SW480 (cell line): ENCODE measurements at regions not wholly inside any gene's neighbourhood (a gene's known extent, or its start where the extent isn't known, plus 50 kb on each side); places are given as distances from the start of the nearest gene placed in this dataset.
"Not testable (repeated sequence)": the region's sequence is repeated elsewhere in the genome, so short reads cannot be mapped to it uniquely, and the experiment has no call there.

Source experiments
- DNase-seq: peaks from one replicate; pipeline ENCODE4 v3.0.0-alpha.2; 2016; ENCODE audit warnings: low spot score

DNA sequence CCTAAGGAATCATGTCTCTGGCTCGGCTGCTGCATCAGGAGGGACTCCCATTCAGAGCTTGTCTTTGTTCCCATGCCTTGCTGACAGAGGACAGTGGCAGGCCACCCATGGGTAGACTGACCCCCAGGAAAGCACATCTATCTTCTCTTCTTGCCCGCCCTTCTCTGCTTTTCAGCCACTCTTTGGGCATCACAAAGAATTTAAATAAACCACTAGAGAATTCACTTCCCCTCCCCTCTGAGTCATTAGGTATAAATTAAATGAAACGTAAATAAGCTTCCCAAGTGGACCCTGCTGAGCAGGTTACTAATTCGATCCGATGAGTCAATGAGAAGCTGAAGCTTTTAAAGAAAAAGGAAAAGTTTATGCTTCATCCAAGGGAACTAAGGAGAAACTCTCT is 97.0 kb downstream of the DRD1 start:
- DNase-seq: peak; percentile 38

GRCh38 chr5:175344331-175345195 is 99.4 kb downstream of the DRD1 start:
- peak; percentile 55 for DNase-seq

- DNase-seq: no peak
These were observed 100.7 kb downstream of the DRD1 start for GRCh38 chr5:175343308-175343707.

DNA sequence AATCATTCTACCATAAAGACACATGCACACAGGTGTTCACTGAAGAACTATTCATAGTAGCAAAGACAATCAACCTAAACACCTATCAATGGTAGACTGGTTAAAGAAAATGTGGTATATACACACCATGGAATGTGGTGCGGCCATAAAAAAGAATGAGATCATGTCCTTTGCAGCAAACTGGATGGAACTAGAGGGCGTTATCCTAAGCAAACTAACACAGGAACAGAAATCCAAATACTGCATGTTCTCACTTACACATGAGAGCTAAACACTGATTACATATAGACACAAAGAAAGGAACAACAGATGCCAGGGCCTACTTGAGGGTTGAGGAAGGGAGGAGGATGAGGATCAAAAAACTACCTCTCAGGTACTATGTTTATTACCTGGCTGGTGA is 103.8 kb downstream of the DRD1 start:
- no peak for DNase-seq

- DNase-seq: no peak
These were observed 106.3 kb downstream of the DRD1 start for GRCh38 chr5:175337680-175338079.

DNA sequence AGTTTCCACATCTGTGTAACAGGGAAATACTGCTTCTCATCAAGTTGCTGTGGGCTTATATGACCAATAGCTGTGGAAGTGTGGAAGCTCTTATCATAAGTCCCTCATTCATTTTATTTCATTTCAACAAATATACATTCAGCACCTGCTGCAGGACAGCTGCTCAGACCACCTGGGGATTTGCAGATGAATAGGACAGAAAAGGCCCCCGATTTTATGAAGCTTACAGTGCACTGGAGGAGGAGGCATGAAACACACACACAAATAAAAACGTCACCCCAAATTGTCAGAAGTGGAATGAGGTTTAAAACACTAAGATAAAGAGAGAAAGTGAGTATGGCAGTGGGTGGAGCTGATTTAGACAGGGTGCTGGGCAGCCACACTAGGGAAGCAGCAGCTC is 107.2 kb downstream of the DRD1 start:
- no peak for DNase-seq

GRCh38 chr5:175335691-175336090 is 108.3 kb downstream of the DRD1 start:
- DNase-seq: peak; percentile 58

- DNase-seq: not testable (repeated sequence)
These were observed 112.6 kb downstream of the DRD1 start for GRCh38 chr5:175331173-175332036.

- no peak for DNase-seq
These were observed 114.0 kb downstream of the DRD1 start for GRCh38 chr5:175329976-175330375.

DNA sequence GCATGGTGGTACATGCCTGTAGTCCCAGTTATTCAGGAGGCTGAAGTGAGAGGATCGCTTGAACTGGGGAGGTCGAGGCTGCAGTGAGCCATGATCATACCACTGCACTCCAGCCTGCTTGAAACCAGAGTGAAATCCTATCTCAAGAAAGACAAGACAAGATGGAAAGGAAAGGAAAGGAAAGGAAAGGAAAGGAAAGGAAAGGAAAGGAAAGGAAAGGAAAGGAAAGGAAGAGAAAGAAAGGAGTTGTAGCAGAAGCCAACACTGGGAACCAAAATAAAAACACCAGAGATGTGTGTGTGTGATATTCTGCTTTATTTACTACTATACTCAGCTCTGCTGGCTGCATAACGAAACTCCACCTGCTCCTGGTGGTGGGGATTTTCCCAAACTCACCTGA is 115.3 kb downstream of the DRD1 start:
- no peak for DNase-seq

GRCh38 chr5:175328176-175328575 is 115.8 kb downstream of the DRD1 start:
- DNase-seq: no peak

DNA sequence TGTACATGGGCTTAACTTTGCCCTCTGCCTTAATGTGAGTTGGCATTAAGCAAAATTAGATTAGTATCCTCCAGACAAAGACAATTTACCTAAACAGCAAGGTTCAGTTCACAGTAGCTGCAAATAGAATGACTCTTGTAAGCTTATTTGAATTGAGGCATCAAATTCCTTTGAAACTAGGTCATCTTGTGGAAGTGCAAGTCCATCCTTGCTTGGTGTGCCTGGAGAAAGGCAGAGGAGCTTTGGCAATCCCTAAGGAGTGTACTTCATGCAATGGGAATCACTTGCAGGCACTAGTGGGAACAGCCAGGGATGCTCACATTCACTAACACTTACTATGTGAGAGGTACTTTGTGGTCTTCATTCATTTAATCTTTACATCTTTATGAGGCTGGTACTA is 118.3 kb downstream of the DRD1 start:
- DNase-seq: peak; percentile 9

DNA sequence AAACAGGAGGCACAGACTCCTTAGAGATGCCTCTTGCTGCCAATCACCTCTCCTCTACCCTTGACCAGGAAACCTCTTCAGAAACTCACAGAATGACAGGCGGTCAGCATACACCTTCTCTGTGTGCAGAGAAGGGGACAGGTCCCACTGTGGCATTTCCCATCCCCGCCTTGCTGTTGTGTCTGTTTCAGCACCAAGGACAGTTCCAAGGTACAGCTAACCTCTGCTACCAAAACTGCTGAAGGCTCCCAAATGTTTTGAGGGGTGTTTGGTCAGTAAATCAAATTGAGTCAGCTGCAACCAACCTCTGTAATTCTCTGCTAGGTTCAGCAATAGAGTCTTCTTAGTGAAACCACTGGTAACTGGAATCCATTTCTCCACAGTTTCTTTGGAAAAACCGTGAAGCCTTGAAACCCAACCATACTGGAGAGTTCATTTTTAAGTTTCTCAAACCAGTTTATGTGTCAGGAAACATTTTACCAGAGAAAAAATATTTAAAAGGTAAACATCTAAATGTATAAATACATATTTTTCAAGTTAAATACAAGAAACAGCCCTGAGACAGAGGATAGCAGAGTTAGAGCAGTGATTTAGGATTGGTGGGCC is 122.0 kb downstream of the DRD1 start:
- DNase-seq: peak; percentile 44

DNA sequence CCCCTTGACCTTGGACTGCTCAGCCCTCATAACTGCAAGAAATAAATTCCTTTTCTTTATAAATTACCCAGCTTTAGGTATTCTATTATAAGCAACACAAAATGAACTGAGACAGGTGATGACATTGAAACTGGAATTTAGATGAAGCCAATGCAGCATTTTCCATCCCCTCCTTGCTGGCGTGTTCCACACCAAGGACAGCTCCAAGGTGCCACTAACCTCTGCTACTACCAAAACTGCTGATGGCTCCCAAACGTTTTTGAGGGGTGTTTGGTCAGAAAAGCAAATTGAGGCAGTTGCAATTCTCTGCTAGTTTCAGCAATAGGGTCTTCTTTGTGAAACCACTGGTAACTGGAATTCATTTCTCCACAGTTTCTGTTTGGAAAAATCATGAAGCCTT is 124.8 kb downstream of the DRD1 start:
- DNase-seq: no peak

- DNase-seq: no peak
These were observed 126.1 kb downstream of the DRD1 start for GRCh38 chr5:175317872-175318271.

- DNase-seq: no peak
These were observed 134.7 kb downstream of the DRD1 start for GRCh38 chr5:175309218-175309810.

- DNase-seq: no peak
These were observed 135.3 kb downstream of the DRD1 start for GRCh38 chr5:175308701-175309100.

GRCh38 chr5:175306381-175306780 is 137.6 kb downstream of the DRD1 start:
- DNase-seq: no peak

GRCh38 chr5:175305251-175305650 is 138.7 kb downstream of the DRD1 start:
- no peak for DNase-seq

GRCh38 chr5:175290379-175290778 is 153.6 kb downstream of the DRD1 start:
- DNase-seq: no peak

DNA sequence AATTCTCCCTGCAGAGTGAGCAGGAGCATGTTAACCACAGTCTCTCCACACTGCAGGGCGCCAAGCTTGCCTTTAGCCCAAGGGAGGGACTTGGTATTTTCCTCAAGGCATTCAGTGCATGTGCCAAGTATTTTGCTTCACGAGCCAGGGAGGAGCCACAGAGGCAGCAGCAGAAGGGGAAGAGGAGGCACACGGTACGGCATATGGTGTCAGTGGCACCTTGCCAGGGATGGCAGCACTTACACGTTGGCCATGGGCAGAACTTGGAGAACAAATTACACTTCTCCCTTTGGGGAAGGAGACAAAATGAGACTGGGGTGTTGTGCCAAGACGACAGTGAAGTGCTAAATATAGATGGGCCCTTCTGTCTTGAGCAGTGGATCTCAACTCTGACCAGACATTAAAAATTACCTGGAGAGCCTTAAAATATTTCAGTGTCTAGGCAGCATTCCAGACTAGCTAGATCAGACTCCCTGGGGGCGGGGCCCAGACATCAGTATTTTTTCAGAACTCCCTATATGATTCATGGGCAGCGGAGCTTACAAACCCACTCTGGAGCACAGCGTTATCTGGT is 155.8 kb downstream of the DRD1 start:
- peak; percentile 35 for DNase-seq

GRCh38 chr5:175286981-175287380 is 157.0 kb downstream of the DRD1 start:
- no peak for DNase-seq
